Endothelial cell of umbilical vein (primary cell): ENCODE measurements at regions not wholly inside any gene's neighbourhood (a gene's known extent, or its start where the extent isn't known, plus 50 kb on each side); places are given as distances from the start of the nearest gene placed in this dataset.

Experiments used
- BruUV-seq: library from RNA; stranded (reverse); fragments of 400-500 nt; replicated peaks from 2 replicates; lab custom pipeline; 2021; lab: Mats Ljungman, UMichigan
- CTCF ChIA-PET: fragments of 300-600, 350-600 bp; sonication (Branson Sonifier 250); formaldehyde crosslinking; loops from one replicate; lab custom pipeline; 2021; ENCODE audit warnings: antibody characterized with exemption, inconsistent platforms; lab: Charles Lee
- POLR2A ChIA-PET: fragments of 300-600, 350-600 bp; sonication (Branson Sonifier 250); formaldehyde crosslinking; loops from one replicate; lab custom pipeline; 2021; ENCODE audit warnings: antibody characterized with exemption, inconsistent platforms; lab: Charles Lee
- DNase-seq: peaks from one replicate; pipeline ENCODE4 v3.0.0-alpha.2; 2011; ENCODE audit warnings: low read depth, low spot score
- FAIRE-seq: peaks from 2 replicates; lab custom pipeline; 2011; peaks lifted over from hg19 to GRCh38; lab: Jason Lieb, UNC
- H2AFZ ChIP-seq: 2 replicates; pipeline ENCODE4 v1.6.0; 2012; ENCODE audit warnings: low read depth, low read length, control low read depth, inconsistent platforms
- H3K27ac ChIP-seq: 2 replicates; pipeline ENCODE4 v1.5.1; 2011; ENCODE audit warnings: low read depth, mild to moderate bottlenecking, control low read depth, low read length, moderate library complexity; ENCODE audit not compliant: insufficient read depth
- H3K27me3 ChIP-seq, 2 experiments: 2 replicates each; pipeline versions ENCODE4 v1.6.0 to v1.6.1; 2011; ENCODE audit warnings: low read length in 2 of 2, mixed read lengths in 1 of 2; ENCODE audit not compliant: control insufficient read depth in 2 of 2, insufficient read depth in 2 of 2
- H3K36me3 ChIP-seq, 2 experiments: 2 replicates in 1 of 2; 3 replicates in 1 of 2; pipeline ENCODE4 v1.5.1; 2011; ENCODE audit warnings: low read length in 2 of 2, mild to moderate bottlenecking in 1 of 2, moderate library complexity in 1 of 2; ENCODE audit not compliant: control insufficient read depth in 2 of 2, insufficient read depth in 2 of 2; ENCODE audit errors: extremely low read depth in 1 of 2
- H3K4me1 ChIP-seq: 3 replicates; pipeline ENCODE4 v1.5.1; 2011; ENCODE audit warnings: mild to moderate bottlenecking, low read length; ENCODE audit not compliant: control insufficient read depth, insufficient read depth; ENCODE audit errors: extremely low read depth
- H3K4me2 ChIP-seq: 2 replicates; pipeline ENCODE4 v1.6.1; 2011; ENCODE audit warnings: low read length, control low read depth, mixed read lengths; ENCODE audit not compliant: insufficient read depth
- H3K4me3 ChIP-seq, 3 experiments: fragments of 200-600 bp in 1 of 3; sonication (generic), shearing (Covaris generic) in 1 of 3; replicated peaks in 1 of 3; 2 replicates each; pipeline ENCODE4 v1.5.1; 2011 to 2016; ENCODE audit warnings: control low read depth in 3 of 3, low read length in 3 of 3, mild to moderate bottlenecking in 2 of 3, inconsistent platforms in 1 of 3, low read depth in 1 of 3, moderate library complexity in 1 of 3; ENCODE audit not compliant: insufficient read depth in 1 of 3
- H3K79me2 ChIP-seq: 2 replicates; pipeline ENCODE4 v1.6.0; 2012; ENCODE audit warnings: low read length, inconsistent platforms; ENCODE audit not compliant: control insufficient read depth, insufficient read depth
- H3K9ac ChIP-seq: replicated peaks from 2 replicates; pipeline ENCODE3; 2011; ENCODE audit warnings: low read length, control low read depth; ENCODE audit not compliant: insufficient read depth; ENCODE audit errors: extremely low read depth
- H3K9me1 ChIP-seq: replicated peaks from 3 replicates; pipeline ENCODE4 v1.6.0; 2011; ENCODE audit warnings: mild to moderate bottlenecking, low read length; ENCODE audit not compliant: control insufficient read depth, insufficient read depth; ENCODE audit errors: extremely low read depth
- H3K9me3 ChIP-seq: replicated peaks from 2 replicates; pipeline ENCODE4 v1.5.1; 2012; ENCODE audit warnings: low read length, inconsistent platforms; ENCODE audit not compliant: control insufficient read depth, insufficient read depth
- H4K20me1 ChIP-seq: replicated peaks from 2 replicates; pipeline ENCODE3; 2011; ENCODE audit warnings: mild to moderate bottlenecking, low read length; ENCODE audit not compliant: control insufficient read depth, insufficient read depth; ENCODE audit errors: extremely low read depth
- CTCF ChIP-seq, 2 donors: IDR thresholded peaks; 1 replicate in 1 of 2; 2 replicates in 1 of 2; pipeline ENCODE4 v1.5.1; 2011; ENCODE audit warnings: low read length in 2 of 2, mild to moderate bottlenecking in 2 of 2, moderate library complexity in 2 of 2, control low read depth in 1 of 2, inconsistent platforms in 1 of 2, low read depth in 1 of 2; ENCODE audit not compliant: insufficient read depth in 1 of 2; ENCODE audit errors: extremely low read depth in 1 of 2
- GATA2 ChIP-seq: IDR thresholded peaks from 2 replicates; pipeline ENCODE4 v1.7.0; 2011; ENCODE audit warnings: low read depth, mild to moderate bottlenecking, moderate library complexity, mixed read lengths, low read length; ENCODE audit not compliant: insufficient read length, insufficient read depth
- JUN ChIP-seq: IDR thresholded peaks from 2 replicates; pipeline ENCODE4 v1.6.1; 2011; ENCODE audit warnings: borderline replicate concordance, low read depth; ENCODE audit not compliant: insufficient read length, insufficient read depth
- MAX ChIP-seq: IDR thresholded peaks from 2 replicates; pipeline ENCODE4 v1.6.1; 2011; ENCODE audit not compliant: insufficient read depth, insufficient read length
- POLR2A ChIP-seq: IDR thresholded peaks from 2 replicates; pipeline ENCODE4 v1.6.1; 2012; ENCODE audit warnings: low read depth, mild to moderate bottlenecking, control low read depth, low read length
- POLR2AphosphoS5 ChIP-seq: IDR thresholded peaks from 2 replicates; pipeline ENCODE4 v1.6.1; 2012; ENCODE audit warnings: low read depth, mild to moderate bottlenecking, control low read depth, low read length, moderate library complexity; ENCODE audit not compliant: insufficient read depth
- dilution Hi-C: fragments of 300-500 bp; cut with MboI; formaldehyde crosslinking; loops from one replicate; pipeline ENCODE4 v1.15.0; 2019; ENCODE audit warnings: low sequenced_read_pairs; ENCODE audit not compliant: extremely low pct_ligation_motif_present
- intact Hi-C: fragments of 100-400 bp; cut with micrococcal nuclease; formaldehyde crosslinking; loops from one replicate; pipeline ENCODE4 v1.10.0; 2022

- no peaks in the 10 kb centered on the region for H3K9me1 ChIP-seq
- TF ChIP-seq POLR2AphosphoS5 (no peak), MAX (no peak), POLR2A (no peak)
- intact Hi-C loops (no loop called here), dilution Hi-C loops (no loop called here)
- no peak for FAIRE-seq
- no peaks in the 10 kb centered on the region for H3K4me1 ChIP-seq
- CTCF ChIA-PET: no interaction called here
- no peak overlapping the region for H3K27ac ChIP-seq
- no peak overlapping the region for H3K9ac ChIP-seq
- no peaks in the 10 kb centered on the region for H4K20me1 ChIP-seq
- H3K36me3 ChIP-seq: no peaks in the 10 kb centered on the region
- BruUV-seq: no TSS peak
- no peak for DNase-seq
- POLR2A ChIA-PET: no interaction called here
- no peak overlapping the region for H3K4me3 ChIP-seq
- no peak overlapping the region for H2AFZ ChIP-seq
- H3K79me2 ChIP-seq: no peaks in the 10 kb centered on the region
- H3K4me2 ChIP-seq: no peak overlapping the region
- no peaks in the 10 kb centered on the region for H3K27me3 ChIP-seq
- H3K9me3 ChIP-seq: no peaks in the 10 kb centered on the region
These were observed 1279.9 kb upstream of the NRXN1 start for GRCh38 chr2:52311862-52312261.

GRCh38 chr2:52308156-52308555, 1276.2 kb upstream of the NRXN1 start:
- no peak overlapping the region for H3K4me3 ChIP-seq
- H3K9me1 ChIP-seq: no peaks in the 10 kb centered on the region
- no peak for DNase-seq
- H3K36me3 ChIP-seq: no peaks in the 10 kb centered on the region
- intact Hi-C loops (no loop called here), dilution Hi-C loops (no loop called here)
- no peak overlapping the region for H3K27ac ChIP-seq
- H3K4me2 ChIP-seq: no peak overlapping the region
- ChIA-PET POLR2A (no interaction called here), CTCF (no interaction called here)
- H2AFZ ChIP-seq: no peak overlapping the region
- no peaks in the 10 kb centered on the region for H3K27me3 ChIP-seq
- no peak for FAIRE-seq
- no peaks in the 10 kb centered on the region for H3K9me3 ChIP-seq
- no peaks in the 10 kb centered on the region for H3K79me2 ChIP-seq
- H3K9ac ChIP-seq: no peak overlapping the region
- BruUV-seq: no TSS peak
- no peaks in the 10 kb centered on the region for H3K4me1 ChIP-seq
- TF ChIP-seq POLR2A: no peak
- TF ChIP-seq GATA2: no peak
- no peak for TF ChIP-seq CTCF (IDR thresholded peaks at IDR 0.05; ENCODE audit: extremely low read depth in 1 of 2, insufficient read depth in 1 of 2, low read depth in 1 of 2, low read length in 2 of 2)
- no peak for TF ChIP-seq JUN
- TF ChIP-seq POLR2AphosphoS5: no peak
- no peaks in the 10 kb centered on the region for H4K20me1 ChIP-seq
